ENCODE measurements at regions not wholly inside any gene's neighbourhood (a gene's known extent, or its start where the extent isn't known, plus 50 kb on each side); places are given as distances from the start of the nearest gene placed in this dataset.

DNA sequence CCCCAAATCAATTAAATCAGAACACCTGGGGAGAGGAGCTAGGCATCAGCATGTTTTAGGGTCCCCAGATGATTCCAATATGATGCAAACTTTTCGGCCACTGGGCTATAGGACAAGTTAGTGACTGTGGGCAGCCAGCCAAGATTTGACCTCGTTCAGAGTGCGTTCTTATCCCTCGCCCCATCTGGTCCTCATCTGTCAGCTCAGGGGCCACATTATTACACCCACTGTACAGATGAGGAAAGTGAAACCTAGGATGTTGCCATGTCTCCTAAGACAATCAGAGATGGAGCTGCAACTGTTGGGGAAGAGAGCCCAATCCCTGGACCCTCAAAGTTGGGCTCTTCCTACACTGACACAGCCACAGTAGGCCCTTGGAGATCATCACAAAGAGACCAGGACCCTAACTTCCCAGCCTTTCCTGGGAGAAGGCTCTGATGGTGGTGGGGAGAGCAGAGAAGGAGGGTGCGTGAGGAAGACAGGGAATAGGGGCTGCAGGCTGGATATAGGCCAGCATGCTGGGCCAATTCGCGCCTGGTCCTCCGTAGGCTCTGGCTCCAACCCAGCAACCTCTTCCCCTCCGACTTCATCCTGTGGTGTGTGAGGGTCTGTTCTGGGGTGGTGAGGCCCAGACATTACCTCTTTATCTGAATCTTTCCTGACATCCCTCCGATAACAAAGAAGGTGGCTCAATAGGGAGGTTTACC lies 109.4 kb upstream of the ZMIZ1 start:
- TF ChIP-seq, protein P1, sequence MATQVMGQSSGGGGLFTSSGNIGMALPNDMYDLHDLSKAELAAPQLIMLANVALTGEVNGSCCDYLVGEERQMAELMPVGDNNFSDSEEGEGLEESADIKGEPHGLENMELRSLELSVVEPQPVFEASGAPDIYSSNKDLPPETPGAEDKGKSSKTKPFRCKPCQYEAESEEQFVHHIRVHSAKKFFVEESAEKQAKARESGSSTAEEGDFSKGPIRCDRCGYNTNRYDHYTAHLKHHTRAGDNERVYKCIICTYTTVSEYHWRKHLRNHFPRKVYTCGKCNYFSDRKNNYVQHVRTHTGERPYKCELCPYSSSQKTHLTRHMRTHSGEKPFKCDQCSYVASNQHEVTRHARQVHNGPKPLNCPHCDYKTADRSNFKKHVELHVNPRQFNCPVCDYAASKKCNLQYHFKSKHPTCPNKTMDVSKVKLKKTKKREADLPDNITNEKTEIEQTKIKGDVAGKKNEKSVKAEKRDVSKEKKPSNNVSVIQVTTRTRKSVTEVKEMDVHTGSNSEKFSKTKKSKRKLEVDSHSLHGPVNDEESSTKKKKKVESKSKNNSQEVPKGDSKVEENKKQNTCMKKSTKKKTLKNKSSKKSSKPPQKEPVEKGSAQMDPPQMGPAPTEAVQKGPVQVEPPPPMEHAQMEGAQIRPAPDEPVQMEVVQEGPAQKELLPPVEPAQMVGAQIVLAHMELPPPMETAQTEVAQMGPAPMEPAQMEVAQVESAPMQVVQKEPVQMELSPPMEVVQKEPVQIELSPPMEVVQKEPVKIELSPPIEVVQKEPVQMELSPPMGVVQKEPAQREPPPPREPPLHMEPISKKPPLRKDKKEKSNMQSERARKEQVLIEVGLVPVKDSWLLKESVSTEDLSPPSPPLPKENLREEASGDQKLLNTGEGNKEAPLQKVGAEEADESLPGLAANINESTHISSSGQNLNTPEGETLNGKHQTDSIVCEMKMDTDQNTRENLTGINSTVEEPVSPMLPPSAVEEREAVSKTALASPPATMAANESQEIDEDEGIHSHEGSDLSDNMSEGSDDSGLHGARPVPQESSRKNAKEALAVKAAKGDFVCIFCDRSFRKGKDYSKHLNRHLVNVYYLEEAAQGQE (IDR thresholded peaks at IDR 0.05; ENCODE audit: insufficient read depth in 1 of 2, low read depth in 2 of 2, low read length in 2 of 2): no peak
- TF ChIP-seq FOXP2 (optimal IDR thresholded peaks at IDR 0.05; ENCODE audit: borderline replicate concordance, extremely low read depth, extremely low read length, insufficient read depth) (no peak), POLR2AphosphoS5 (IDR thresholded peaks at IDR 0.05; ENCODE audit: low read depth, low read length) (no peak)
